ENCODE measurements at regions not wholly inside any gene's neighbourhood (a gene's known extent, or its start where the extent isn't known, plus 50 kb on each side); places are given as distances from the start of the nearest gene placed in this dataset.

DNA sequence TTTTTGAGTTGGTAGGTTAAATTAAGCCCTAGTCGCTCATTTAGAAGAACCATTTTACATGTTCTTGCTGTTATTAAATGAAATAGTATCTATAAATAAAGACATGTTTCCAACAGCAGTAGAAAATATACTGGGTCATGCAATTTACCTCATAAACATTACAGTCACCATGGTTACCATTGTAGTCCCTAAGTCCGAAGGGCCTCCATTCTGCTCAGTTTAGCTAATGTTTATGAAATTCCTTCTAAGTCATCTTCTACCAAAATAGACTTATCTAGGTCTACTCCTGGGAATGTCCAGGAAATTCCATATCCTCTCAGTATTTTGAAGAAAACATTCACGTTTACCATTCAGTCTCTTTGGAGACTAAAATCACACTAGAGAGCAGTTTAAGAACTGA, 292.5 kb upstream of the DCAF8L1 start:
- TF ChIP-seq, protein P1, sequence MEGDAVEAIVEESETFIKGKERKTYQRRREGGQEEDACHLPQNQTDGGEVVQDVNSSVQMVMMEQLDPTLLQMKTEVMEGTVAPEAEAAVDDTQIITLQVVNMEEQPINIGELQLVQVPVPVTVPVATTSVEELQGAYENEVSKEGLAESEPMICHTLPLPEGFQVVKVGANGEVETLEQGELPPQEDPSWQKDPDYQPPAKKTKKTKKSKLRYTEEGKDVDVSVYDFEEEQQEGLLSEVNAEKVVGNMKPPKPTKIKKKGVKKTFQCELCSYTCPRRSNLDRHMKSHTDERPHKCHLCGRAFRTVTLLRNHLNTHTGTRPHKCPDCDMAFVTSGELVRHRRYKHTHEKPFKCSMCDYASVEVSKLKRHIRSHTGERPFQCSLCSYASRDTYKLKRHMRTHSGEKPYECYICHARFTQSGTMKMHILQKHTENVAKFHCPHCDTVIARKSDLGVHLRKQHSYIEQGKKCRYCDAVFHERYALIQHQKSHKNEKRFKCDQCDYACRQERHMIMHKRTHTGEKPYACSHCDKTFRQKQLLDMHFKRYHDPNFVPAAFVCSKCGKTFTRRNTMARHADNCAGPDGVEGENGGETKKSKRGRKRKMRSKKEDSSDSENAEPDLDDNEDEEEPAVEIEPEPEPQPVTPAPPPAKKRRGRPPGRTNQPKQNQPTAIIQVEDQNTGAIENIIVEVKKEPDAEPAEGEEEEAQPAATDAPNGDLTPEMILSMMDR (IDR thresholded peaks at IDR 0.05; ENCODE audit: insufficient read depth, low read length, poor library complexity, severe bottlenecking): no peak
- Histone ChIP-seq H3K4me3 (replicated peaks; ENCODE audit: low read depth, low read length) (no peak overlapping the region), H3K27me3 (replicated peaks; ENCODE audit: control insufficient read depth, insufficient read depth, low read length) (no peaks in the 10 kb centered on the region), H3K36me3 (ENCODE audit: control insufficient read depth, insufficient read depth, low read length) (no peaks in the 10 kb centered on the region)
- no peak for DNase-seq (ENCODE audit: extremely low read depth, insufficient read length)

DNA sequence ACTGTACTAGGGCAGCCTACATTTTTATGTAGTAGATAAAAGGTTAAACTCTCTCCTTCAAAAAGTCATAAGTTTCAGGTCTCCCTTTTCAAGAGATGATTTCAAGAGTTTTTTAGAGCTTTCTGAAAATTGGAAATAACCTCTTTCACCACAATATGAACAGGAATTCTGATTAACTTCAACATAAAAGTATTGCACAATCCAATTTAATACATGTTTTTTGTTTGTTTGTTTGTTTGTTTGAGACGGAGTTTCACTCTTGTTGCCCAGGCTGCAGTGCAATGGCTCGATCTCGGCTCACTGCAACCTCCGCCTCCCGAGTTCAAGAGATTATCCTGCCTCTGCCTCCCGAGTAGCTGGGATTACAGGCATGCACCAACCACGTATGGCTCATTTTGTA, 265.4 kb upstream of the DCAF8L1 start:
- no peaks in the 10 kb centered on the region for H3K27me3 ChIP-seq (replicated peaks; ENCODE audit: control insufficient read depth, insufficient read depth, low read length)
- DNase-seq (ENCODE audit: extremely low read depth, insufficient read length): no peak
- no peak overlapping the region for H3K4me3 ChIP-seq (replicated peaks; ENCODE audit: low read depth, low read length)
- H3K36me3 ChIP-seq (ENCODE audit: control insufficient read depth, insufficient read depth, low read length): no peaks in the 10 kb centered on the region
- TF ChIP-seq, protein P1 (IDR thresholded peaks at IDR 0.05; ENCODE audit: insufficient read depth, low read length, poor library complexity, severe bottlenecking): no peak

DNA sequence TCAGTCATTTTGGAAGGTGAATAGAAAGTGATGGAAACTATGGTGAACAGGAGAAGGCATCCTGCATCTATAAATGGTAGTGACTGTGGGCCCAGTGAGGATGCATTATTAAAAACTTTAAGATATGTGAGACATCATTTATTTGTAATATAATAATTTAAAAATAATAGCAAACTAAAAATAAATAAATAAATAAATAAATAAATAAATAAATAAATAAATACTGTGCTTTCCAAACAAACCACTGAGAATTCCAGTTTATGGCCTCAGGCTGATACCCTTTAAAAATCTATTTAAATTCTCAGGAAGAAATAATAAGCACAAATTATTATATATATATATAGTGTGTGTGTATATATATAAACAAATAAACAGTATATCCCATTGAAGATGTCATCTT, 248.0 kb upstream of the DCAF8L1 start:
- no peak overlapping the region for H3K4me3 ChIP-seq (replicated peaks; ENCODE audit: low read depth, low read length)
- no peaks in the 10 kb centered on the region for H3K36me3 ChIP-seq (ENCODE audit: control insufficient read depth, insufficient read depth, low read length)
- DNase-seq (ENCODE audit: extremely low read depth, insufficient read length): no peak
- TF ChIP-seq, protein P1 (IDR thresholded peaks at IDR 0.05; ENCODE audit: insufficient read depth, low read length, poor library complexity, severe bottlenecking): no peak
- no peaks in the 10 kb centered on the region for H3K27me3 ChIP-seq (replicated peaks; ENCODE audit: control insufficient read depth, insufficient read depth, low read length)

DNA sequence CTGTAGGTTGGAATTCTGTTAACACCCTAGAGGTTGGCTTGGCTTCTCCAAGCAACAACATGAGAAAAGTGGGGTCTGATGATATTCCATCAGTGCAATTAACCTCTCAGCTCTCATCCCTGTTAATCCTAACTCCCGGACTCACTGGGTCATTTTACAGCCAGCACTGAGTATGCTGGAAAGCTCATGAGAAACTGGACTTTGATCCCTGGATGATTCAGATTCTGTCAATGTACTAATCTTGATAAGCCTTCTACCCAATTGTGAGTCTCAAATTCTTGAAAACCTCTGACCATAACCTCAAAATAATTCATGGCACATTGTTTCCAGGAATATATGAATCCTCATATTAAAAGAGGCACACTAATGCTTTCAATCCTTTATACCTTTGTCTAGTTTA, 244.3 kb upstream of the DCAF8L1 start:
- Histone ChIP-seq H3K36me3 (ENCODE audit: control insufficient read depth, insufficient read depth, low read length) (no peaks in the 10 kb centered on the region), H3K27me3 (replicated peaks; ENCODE audit: control insufficient read depth, insufficient read depth, low read length) (no peaks in the 10 kb centered on the region), H3K4me3 (replicated peaks; ENCODE audit: low read depth, low read length) (no peak overlapping the region)
- TF ChIP-seq, protein P1 (IDR thresholded peaks at IDR 0.05; ENCODE audit: insufficient read depth, low read length, poor library complexity, severe bottlenecking): no peak
- no peak for DNase-seq (ENCODE audit: extremely low read depth, insufficient read length)

DNA sequence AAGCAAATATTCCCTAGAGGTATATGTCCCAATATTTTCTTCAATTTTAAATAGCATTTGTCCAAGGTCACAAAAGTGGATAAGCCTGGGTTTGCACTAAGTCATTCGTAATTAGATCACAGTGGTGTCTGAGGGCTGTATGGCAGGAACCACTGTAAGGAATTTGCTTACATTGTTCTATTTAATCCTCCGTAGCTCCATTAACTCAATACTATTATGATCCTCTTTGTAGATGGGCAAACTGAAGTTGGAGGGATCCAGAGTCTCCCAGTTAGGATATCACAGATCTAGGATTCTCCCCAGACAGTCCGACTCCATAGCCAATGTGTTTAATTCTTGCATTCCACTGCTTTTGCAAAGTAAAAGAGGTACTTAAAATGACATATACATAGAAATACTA, 242.7 kb upstream of the DCAF8L1 start:
- DNase-seq (ENCODE audit: extremely low read depth, insufficient read length): no peak
- TF ChIP-seq, protein P1 (IDR thresholded peaks at IDR 0.05; ENCODE audit: insufficient read depth, low read length, poor library complexity, severe bottlenecking): no peak
- H3K4me3 ChIP-seq (replicated peaks; ENCODE audit: low read depth, low read length): no peak overlapping the region
- H3K36me3 ChIP-seq (ENCODE audit: control insufficient read depth, insufficient read depth, low read length): no peaks in the 10 kb centered on the region
- H3K27me3 ChIP-seq (replicated peaks; ENCODE audit: control insufficient read depth, insufficient read depth, low read length): no peaks in the 10 kb centered on the region

DNA sequence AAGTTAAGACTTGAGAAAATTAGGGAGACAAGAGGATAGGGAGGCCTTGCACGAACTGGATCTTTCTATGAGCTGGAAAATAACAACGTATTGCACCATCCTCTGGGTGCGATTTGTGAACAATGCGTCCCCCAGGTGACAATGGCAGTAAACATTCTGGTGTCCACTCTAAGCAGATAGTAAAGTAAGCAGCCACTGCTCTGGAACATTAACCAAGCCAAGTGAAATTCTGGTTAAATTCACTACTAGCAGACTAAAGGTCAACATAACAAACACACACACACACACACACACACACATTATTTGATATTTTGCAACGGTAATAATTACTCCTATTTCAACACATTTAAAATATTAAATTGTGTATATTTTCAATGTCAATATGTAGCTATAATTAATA, 242.2 kb upstream of the DCAF8L1 start:
- Histone ChIP-seq H3K4me3 (replicated peaks; ENCODE audit: low read depth, low read length) (no peak overlapping the region), H3K27me3 (replicated peaks; ENCODE audit: control insufficient read depth, insufficient read depth, low read length) (no peaks in the 10 kb centered on the region), H3K36me3 (ENCODE audit: control insufficient read depth, insufficient read depth, low read length) (no peaks in the 10 kb centered on the region)
- TF ChIP-seq, protein P1 (IDR thresholded peaks at IDR 0.05; ENCODE audit: insufficient read depth, low read length, poor library complexity, severe bottlenecking): no peak
- DNase-seq (ENCODE audit: extremely low read depth, insufficient read length): no peak
